Cardiac fibroblast (primary cell): ENCODE measurements at regions not wholly inside any gene's neighbourhood (a gene's known extent, or its start where the extent isn't known, plus 50 kb on each side); places are given as distances from the start of the nearest gene placed in this dataset.

ENCODE experiments used
- DNase-seq, 2 donors: peaks; one replicate each; pipeline versions ENCODE4 v3.0.0 to v3.0.0-alpha.2; 2010; ENCODE audit warnings: low read depth in 2 of 2
- H3K4me3 ChIP-seq, 2 donors: replicated peaks in 1 of 2; 1 replicate in 1 of 2; 2 replicates in 1 of 2; pipeline ENCODE4 v1.5.1; 2011; ENCODE audit warnings: low read depth in 2 of 2, low read length in 2 of 2, mild to moderate bottlenecking in 2 of 2, moderate library complexity in 1 of 2
- TF ChIP-seq, protein P1 (sequence below): IDR thresholded peaks from one replicate; pipeline ENCODE4 v1.5.1; 2011; ENCODE audit warnings: low read depth, mild to moderate bottlenecking, low read length, inconsistent platforms

DNA sequence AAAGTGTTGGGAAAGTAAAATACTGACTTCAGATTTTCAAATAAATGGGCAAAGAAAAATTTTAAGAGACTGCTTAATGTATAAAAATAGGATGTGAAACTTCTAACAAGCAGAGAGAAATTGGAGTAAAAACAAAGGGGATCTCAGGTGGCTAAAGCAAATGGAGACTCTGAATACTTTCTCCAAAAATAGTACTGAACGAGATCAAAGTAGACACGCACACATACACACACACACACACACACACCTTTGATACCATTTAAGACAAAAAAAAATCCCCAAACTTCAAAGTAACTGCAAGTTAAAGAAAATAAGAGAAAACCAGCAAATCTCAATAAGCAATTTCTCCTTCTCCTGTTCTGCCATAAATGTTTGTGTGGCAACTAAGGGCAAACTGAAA, 307.3 kb downstream of the CRPPA start:
- TF ChIP-seq, protein P1, sequence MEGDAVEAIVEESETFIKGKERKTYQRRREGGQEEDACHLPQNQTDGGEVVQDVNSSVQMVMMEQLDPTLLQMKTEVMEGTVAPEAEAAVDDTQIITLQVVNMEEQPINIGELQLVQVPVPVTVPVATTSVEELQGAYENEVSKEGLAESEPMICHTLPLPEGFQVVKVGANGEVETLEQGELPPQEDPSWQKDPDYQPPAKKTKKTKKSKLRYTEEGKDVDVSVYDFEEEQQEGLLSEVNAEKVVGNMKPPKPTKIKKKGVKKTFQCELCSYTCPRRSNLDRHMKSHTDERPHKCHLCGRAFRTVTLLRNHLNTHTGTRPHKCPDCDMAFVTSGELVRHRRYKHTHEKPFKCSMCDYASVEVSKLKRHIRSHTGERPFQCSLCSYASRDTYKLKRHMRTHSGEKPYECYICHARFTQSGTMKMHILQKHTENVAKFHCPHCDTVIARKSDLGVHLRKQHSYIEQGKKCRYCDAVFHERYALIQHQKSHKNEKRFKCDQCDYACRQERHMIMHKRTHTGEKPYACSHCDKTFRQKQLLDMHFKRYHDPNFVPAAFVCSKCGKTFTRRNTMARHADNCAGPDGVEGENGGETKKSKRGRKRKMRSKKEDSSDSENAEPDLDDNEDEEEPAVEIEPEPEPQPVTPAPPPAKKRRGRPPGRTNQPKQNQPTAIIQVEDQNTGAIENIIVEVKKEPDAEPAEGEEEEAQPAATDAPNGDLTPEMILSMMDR, result no peak
- H3K4me3 ChIP-seq, result no peak overlapping the region
- DNase-seq, result no peak

DNA sequence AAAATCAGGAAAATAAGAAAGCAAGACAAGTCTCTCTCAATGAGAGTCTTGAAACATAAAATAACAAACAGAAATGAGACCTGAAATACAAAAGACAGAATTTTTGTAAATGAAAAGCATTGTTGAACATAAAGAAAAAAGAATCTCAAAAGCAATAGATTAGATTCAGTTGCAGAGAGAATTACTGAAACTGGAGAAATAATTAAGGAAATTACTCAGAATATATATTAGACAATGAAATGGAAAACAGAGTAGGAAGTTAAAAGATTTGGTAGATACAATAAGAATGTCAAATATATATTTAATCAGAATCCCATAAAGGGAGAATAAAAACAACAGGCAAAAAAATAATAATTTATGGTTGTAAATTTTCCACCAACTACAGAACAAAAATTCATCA, 308.3 kb downstream of the CRPPA start:
- TF ChIP-seq, protein P1, result no peak
- DNase-seq, result no peak
- H3K4me3 ChIP-seq, result no peak overlapping the region

DNA sequence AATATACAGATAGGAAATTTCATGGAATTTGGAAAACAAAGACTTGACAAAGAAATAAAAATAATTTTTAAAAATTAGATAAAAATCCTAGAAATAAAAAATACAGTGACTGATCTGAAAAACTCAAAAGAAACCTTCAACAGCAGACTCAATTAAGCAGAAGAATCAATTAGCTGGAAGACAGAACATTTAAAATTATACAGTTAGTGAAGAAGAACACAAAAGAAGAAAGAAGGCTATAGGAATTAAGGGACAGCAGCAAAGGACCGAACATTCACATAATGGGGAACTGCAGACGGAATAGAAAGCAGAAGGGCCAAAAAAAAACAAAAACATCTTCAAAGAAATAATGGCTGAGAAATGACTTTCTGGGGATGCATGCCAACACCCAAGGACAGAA, 314.5 kb downstream of the CRPPA start:
- no peak overlapping the region for H3K4me3 ChIP-seq
- DNase-seq, result no peak
- TF ChIP-seq, protein P1, result no peak

DNA sequence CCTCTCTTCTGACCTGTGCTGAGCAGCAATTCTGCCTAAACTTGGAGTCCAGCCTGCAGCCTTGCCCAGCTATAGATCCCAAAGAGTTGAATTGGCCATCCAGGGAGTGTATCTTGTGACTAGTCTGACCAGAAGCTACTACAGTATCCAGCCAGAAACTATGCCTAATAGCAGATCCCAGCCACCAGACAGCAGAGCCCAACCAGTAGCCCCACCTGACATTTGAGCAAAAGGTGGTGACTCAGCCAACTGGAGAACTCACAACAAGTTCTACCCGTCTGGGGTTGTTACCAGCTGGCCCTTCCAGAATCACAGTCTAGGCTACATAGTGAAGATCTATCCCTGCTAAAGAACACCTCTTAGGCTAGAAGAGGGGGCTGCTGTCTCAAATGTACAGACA, 315.0 kb downstream of the CRPPA start:
- TF ChIP-seq, protein P1, result no peak
- no peak for DNase-seq
- H3K4me3 ChIP-seq, result no peak overlapping the region

DNA sequence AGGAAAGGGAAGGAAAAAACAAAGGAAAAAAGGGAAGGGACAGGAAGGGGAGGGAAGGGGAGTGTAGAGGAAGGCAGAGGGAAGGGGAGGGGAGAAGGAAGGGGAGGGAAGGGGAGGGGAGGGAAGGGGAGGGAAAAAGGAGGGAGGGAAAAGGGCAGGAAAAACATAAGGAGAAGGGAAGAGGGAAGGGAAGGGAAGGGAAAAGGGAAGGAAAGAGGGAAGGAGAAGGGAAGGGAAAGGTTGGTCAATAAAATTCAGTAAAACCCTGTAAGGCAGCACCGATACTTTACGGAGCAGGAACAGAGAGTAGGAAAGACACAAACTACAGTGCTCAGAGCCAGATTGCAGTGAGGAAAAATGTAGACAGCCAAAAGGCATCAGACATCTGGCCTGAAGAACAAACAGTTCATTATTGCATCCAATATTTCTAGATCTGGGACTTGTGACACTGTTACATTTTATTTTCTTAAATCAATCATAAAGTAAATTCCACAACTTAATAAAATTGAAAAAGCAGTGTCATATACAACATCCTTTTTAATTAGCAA, 322.0 kb downstream of the CRPPA start:
- TF ChIP-seq, protein P1, result no peak
- H3K4me3 ChIP-seq, result no peak overlapping the region
- DNase-seq, result no peak

DNA sequence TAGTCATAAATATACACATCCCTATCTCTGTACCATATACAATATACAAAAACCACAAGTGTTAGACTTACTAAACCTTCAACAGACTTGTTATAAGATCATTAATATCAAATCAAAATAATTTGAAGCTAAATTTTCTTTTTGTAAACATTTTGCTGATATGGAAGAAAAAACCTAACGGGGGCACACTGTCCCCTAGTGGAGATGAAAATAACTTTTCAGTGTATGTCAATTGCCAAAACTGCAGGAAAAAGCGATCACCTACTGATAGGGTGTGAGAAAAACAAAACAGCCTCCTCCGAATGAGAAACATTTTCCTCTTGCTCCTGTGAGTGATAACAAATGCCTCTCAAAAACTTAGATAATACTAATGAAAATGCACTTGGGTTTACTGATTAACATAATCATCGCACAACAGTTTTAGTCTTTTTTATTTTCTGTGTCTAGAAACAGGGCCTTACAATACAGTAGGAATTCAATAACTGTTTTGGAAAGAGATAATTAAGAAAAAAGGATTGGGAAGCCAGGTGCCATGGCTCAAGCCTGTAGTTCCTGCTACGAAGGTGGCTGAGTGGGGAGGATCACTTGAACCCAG, 322.7 kb downstream of the CRPPA start:
- peak; percentile 46 to 71 for DNase-seq
- no peak overlapping the region for H3K4me3 ChIP-seq
- TF ChIP-seq, protein P1, result peak; percentile 92

DNA sequence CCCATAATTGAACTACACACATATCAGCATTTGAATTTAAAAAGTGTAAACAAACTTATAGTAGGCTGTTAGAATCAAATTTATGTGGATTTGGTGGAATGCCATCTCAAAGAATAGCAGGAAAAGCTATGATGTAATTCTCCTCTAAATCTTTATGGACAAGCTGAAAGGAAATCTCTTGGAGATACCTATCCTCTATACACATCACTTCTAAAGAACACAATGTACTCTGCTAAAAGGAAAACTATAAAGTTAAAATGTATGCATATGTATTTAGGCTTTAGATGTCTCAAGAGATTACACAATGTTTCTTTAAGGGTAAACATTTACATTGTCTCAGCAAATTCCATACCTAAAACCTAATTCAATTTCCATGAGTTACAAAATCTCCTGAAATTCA, 323.3 kb downstream of the CRPPA start:
- H3K4me3 ChIP-seq, result no peak overlapping the region
- peak in 1 of 2 donors; percentile 19 for DNase-seq
- TF ChIP-seq, protein P1, result no peak
